Stimulated activated CD4-positive, alpha-beta T cell treated with anti-CD3 and anti-CD28 coated beads, TNF-alpha, amount 100 ng/mL, for 48 hours (primary cell): ENCODE measurements at regions not wholly inside any gene's neighbourhood (a gene's known extent, or its start where the extent isn't known, plus 50 kb on each side); places are given as distances from the start of the nearest gene placed in this dataset.
"Not testable (repeated sequence)": the region's sequence is repeated elsewhere in the genome, so short reads cannot be mapped to it uniquely, and the experiment has no call there.

ENCODE experiments used
- DNase-seq, 3 donors: peaks; one replicate each; pipeline ENCODE4 v3.0.0-alpha.2; 2020; ENCODE audit warnings: low read depth in 3 of 3

DNA sequence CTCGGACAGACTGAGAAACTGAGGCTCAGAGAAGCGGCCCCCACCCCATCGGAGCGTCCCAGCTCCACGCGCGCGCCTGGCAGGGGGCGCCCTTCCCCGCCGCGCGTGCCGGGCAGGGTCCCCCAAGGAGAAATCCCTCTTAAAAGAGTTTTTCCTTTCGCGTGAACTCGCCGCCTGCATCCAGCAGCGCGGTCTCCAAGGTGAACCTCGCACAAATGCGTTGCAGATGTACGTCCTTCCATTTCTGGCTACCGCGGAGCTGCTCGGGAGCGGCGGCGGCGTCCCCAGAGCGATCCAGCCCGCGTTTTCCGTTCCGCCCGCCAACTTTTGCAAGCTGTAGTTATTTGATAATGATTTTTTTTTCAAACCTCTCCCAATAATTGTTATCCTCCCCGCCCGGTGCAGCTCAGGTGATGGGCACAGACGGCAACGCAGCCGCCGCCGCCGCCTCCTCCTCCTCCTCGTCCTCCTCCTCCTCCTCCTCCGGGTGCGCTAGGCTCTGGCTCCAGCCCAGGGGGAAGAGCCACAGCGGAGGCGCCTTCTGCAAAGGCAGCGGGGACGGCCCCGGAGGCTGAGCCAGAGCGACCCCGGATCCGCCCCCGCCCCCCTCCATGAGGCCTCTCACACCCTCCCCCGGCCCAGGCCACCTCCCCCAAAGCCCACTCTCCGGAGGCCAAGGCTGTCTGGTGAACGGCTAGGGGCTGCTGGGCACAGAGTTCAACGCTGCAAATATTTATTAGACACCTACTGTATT lies 74.0 kb upstream of the CUX1 start:
- peak; percentile 26 to 45 (median 36) for DNase-seq

DNA sequence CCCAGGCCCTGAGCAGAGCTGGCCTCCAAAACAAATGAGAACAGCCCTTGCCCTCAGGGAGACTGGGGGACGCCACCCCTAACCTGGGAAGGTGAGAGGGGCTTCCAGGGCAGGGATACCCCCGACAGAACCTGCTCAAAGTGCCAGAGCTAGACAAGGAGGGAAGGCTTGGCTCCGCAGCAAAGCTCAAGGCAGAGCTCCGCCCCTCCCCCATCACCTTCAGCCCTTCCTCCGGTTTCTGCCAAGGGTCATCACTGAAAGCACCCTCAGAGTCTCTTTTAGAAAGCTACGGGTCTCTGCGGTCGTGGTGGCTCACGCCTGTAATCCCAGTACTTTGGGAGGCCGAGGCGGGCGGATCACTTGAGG lies 73.4 kb upstream of the CUX1 start:
- no peak for DNase-seq

DNA sequence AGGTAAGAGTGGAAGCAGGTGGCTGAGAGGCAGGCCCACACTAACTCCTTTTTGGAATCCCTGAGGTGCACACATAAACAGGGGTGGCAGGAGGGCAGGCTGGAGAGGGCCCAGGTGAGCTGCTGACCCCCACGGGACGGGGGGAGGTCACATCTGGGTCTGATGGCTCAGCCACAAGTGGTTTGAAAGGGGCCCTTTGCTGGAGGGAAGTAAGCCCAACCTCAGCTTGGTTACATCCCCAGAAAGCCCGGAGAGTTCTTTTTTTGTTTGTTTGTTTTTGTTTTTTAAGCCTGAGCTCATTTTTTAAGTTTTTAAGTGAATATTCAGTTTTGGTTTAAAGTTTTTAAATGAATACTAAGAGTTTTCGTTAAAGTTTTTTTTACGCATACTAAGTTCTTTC lies 72.8 kb upstream of the CUX1 start:
- no peak for DNase-seq

DNA sequence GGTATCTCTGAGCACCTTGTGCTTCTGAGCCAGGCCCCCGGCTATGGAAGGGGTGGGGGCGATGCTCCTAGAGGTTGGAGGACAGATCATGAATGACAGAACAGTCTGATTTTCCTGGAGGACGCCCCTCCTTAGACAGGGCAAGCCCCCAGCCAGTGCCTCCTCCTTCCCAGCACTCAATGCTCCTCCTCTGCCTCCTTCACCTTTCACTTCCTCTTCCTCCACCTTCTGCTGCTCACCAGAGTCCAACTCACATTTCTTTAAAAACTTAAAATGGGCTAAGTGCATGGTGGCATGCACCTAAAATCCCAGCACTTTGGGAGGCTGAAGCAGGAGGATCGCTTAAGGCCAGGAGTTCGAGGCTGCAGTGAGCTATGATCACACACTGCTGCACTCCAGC lies 71.1 kb upstream of the CUX1 start:
- no peak for DNase-seq

DNA sequence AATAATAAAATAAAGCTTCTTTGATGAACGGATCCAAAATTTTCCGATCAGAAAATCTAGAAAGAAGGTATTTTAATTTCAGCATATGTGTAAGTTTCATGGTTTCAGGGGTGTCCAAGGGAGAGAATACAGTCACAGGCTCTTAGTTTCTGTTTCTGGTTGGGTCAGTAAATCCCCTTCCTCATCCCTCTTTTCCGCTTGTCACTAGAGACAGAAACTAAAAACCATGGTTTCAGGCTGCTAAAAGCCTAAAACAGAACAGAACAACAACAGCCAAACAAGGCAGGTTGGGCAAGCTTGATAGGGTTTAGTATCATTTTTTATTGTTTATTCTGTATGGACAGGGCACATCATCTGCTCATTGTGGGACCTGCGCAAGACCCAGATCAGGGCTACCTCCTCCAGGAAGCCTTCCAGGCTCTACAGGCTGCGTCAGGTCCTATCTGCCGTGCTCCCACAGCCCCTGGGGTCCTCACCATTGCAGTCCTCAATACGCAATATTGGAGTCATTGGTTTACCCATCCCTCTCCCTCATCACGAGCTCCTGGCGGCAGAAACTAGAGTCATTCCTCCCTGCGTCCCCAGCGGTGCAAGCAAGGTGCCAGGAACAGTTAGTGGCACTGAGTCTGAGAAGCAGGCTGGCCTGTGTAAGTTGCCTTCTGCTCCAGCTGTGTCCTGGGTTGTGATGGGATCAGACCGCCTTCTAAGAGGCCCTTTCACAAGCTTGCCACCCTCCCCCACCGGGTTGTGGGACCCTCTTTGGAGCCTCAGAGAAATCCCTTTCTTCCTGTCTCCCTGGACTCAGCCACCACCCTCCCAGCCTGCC lies 70.2 kb upstream of the CUX1 start:
- no peak for DNase-seq

DNA sequence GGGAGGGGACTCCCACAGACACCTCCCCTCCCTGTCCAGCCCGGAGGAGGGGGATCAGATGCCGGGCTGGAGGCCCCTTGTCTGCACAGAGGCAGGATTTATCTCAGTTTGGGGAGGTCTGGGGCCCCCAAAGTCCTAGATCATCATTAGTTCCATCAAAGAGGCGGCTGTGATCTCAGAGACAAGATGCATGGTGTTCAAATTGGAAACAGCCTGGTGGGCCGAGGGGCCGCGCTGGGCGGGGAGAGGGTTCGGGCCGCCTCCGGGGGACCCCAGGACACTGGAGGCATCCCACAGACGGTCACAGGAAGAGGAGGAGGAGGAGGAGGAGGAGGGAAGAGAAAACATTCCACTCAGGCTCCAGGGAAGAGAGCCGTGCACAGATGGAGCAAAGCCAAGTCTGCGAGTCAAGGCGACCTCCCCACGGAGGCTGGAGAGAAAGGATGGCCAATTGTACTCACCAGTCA lies 69.5 kb upstream of the CUX1 start:
- no peak for DNase-seq

DNA sequence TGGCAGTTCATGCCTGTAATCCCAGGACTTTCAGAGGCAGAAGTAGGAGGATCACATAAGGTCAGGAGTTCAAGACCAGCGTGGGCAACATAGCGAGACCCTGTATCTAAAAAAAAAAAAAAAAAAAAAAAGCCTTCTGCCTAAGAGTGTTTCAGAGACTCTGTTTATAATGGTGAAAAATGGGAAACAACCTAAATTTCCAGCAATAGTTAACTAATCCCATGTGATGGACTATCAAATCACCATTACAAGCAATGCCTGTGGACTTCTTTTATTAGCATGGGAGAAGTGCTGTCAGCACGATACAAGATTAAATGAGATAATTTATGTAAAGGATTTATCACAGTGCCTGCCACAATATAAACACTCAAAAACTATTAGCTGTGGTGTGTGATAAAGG lies 67.5 kb upstream of the CUX1 start:
- no peak for DNase-seq

DNA sequence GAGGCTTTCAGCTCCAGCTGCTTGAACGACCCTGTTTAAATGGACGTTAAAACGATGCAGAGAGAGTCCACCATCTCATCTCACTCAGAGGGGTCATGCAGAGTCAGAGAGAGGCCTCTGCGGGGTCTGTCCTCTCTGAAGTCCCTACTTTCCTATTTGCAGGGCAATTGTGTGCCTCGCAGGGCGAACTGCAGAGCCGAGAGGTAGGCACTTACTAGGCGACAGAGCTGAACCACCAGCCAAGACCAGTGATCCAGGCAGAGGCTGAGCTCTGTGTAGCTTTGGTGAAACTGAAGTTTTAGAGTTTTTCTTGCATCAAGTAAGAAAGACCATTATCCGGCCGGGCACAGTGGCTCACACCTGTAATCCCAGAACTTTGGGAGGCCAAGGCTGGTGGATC lies 64.1 kb upstream of the CUX1 start:
- no peak for DNase-seq

DNA sequence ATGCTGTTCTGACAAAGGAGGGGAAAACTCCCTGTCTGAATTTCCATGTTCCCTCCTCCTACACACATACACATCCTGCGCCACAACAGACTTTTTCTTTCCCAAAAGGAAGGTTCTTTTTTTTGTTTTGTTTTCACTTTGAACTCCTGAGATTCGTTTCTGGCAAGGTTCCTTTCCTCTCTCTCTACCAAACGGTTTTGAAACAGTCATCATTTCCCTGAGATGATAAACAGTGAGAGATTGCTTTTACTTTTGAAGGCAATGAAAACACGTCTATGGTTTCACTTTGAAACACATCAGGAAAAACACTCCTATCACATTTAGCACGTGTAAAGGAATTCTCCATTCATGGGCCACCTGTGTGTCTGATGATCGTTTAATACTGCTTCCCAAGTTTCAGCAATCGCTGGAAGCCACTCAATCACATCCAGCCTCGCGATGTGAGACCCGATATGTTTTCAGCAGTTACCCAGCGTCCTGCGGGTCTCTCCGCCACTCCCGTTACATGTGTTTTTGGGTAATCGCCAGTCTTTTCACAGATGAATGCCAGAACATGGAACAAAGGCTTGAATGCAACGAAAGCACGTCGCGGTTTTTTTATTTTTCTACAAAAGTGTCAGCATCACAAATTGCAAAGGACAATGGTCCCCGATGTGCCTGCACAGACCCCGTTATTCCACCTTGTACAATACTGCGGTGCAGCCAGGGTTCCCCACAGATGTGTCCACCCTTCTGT lies 62.8 kb upstream of the CUX1 start:
- no peak for DNase-seq

DNA sequence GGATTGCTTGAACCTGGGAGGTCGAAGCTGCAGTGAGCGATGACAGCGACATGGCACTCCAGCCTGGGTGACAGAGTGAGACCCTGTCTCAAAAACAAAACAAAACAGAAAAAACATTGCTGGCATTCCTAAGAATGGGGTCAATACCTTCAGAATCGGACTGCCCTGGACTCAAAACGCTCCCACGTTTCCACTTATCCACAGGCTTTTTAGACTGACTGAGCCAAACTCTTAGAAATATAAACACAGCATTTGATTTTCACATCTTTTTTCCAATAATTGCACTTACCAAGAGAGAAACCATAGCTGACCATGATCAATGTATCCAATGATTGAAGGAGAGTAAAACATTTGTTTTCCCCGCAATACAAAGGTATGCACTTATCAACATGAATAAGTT lies 59.5 kb upstream of the CUX1 start:
- no peak for DNase-seq

DNA sequence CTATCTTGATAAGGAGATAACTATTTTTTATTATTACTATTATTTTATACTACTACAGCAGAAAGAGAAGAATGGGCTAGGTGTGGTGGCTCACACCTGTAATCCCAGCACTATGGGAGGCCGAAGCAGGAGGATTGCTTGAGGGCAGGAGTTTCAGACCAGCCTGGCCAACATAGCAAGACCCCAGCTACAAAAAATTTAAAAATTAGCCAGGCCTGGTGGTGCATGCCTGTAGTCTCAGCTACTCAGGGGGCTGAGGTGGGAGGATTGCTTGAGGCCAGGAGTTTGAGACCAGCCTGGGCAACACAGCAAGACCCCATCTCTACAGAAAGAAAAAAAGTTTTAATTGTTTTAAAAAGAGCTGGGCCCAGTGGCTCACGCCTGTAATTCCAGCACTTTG lies 58.9 kb upstream of the CUX1 start:
- not testable (repeated sequence) for DNase-seq

DNA sequence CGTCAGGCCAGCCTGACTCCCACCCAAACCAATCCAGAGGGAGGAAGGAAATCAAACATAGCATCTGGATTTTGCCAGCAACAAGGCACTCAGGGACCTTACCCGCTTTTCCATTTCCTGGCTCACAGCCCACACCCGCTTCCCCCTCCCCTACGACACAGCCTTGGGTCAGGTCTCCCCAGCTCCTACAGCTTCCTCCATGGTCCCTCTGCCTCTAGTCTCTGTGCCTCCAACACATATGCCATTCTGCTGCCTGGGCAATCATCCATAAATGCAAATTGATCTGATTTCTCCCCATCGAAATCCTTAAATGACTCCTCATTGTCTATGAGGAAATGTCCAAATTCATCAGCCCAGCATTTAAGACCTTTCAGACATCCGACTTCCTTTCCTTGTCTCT lies 53.2 kb upstream of the CUX1 start:
- no peak for DNase-seq

DNA sequence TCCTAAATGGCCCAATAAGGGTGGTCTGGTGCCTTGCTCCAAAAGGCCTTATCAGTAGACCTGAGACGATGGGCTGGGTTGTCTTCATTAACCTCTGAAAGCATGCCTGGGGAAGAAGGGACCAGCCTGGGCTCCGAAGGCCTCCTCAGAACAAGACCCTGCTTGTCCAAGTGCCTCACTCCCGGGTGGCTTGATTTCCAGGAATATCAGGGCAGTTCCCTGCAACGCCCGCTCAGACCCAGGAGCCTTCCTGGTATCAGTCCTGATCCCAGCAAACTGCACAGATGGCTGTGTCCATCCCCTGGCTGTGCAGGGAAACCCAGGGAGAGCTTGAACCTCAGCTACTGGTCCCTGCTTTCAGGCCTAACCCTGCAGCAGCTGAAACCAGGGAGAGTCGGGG lies 49.9 kb upstream of the CUX1 start:
- no peak for DNase-seq
